ENCODE measurements at regions not wholly inside any gene's neighbourhood (a gene's known extent, or its start where the extent isn't known, plus 50 kb on each side); places are given as distances from the start of the nearest gene placed in this dataset.

DNA sequence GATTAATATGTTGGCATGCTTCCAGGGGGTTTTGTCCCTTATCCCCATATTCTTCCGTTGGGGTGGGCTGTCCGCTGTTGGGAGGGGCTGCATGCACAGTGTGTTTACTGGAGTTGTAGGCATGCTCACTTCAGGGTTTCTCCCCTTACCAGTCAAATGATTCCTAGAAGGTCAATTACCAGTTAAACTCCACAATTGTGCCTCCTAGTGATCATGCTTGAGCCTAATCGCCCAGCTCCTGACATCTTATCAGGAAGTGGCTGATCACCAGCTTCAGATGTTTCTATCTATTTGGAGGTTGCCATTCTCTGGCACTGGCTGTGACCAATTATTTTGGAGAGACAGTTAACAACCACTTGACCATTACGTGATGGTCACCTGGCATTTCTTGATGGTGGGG lies 1090.0 kb downstream of the SLITRK5 start:
- H3K27me3 ChIP-seq (ENCODE audit: insufficient read depth, low read length): no peaks in the 10 kb centered on the region
- intact Hi-C loops (cut with micrococcal nuclease): no loop called here
- no peak overlapping the region for H3K4me3 ChIP-seq (replicated peaks in 1 of 2; ENCODE audit: low read depth in 1 of 2, low read length in 2 of 2)
- no peaks in the 10 kb centered on the region for H3K9me2 ChIP-seq (ENCODE audit: insufficient read depth)
- ChIA-PET CTCF (no interaction called here), POLR2A (no interaction called here), RAD21 (ENCODE audit: low non-redundant PET in 1 of 2, low total read pairs in 2 of 2, uncharacterized antibody in 2 of 2, unreplicated experiment in 2 of 2) (no interaction called here)
- H3K36me3 ChIP-seq (ENCODE audit: control insufficient read depth in 1 of 2, insufficient read depth in 2 of 2, low read length in 2 of 2): no peaks in the 10 kb centered on the region
- H2AFZ ChIP-seq (ENCODE audit: low read depth, low read length, poor library complexity, severe bottlenecking): no peak overlapping the region
- no TSS peak for BruUV-seq (replicated peaks)
- ATAC-seq (no peak), DNase-seq (ENCODE audit: low read depth, low spot score) (no peak)
- H3K79me2 ChIP-seq (ENCODE audit: insufficient read depth, low read length): no peaks in the 10 kb centered on the region
- no peaks in the 10 kb centered on the region for H4K20me1 ChIP-seq (ENCODE audit: insufficient read depth)
- no peaks in the 10 kb centered on the region for H3K4me1 ChIP-seq (ENCODE audit: control insufficient read depth in 1 of 2, insufficient read depth in 2 of 2, low read length in 2 of 2)
- H3K4me2 ChIP-seq (ENCODE audit: low read length): no peak overlapping the region
- 0 out of 4 replicates have a peak, but pooled peaks cover 0 to 5% of the 10 kb centered on the region in 2 experiments for H3K9me3 ChIP-seq (ENCODE audit: control insufficient read depth in 1 of 2, insufficient read depth in 1 of 2, low read depth in 1 of 2, low read length in 2 of 2)
- TF ChIP-seq, protein P1, sequence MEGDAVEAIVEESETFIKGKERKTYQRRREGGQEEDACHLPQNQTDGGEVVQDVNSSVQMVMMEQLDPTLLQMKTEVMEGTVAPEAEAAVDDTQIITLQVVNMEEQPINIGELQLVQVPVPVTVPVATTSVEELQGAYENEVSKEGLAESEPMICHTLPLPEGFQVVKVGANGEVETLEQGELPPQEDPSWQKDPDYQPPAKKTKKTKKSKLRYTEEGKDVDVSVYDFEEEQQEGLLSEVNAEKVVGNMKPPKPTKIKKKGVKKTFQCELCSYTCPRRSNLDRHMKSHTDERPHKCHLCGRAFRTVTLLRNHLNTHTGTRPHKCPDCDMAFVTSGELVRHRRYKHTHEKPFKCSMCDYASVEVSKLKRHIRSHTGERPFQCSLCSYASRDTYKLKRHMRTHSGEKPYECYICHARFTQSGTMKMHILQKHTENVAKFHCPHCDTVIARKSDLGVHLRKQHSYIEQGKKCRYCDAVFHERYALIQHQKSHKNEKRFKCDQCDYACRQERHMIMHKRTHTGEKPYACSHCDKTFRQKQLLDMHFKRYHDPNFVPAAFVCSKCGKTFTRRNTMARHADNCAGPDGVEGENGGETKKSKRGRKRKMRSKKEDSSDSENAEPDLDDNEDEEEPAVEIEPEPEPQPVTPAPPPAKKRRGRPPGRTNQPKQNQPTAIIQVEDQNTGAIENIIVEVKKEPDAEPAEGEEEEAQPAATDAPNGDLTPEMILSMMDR (IDR thresholded peaks at IDR 0.05 in 2 of 3, conservative IDR thresholded peaks at IDR 0.05 in 1 of 3; ENCODE audit: borderline replicate concordance in 1 of 3, insufficient read depth in 1 of 3, low read depth in 2 of 3, low read length in 2 of 3): no peak
- TF ChIP-seq SIN3A (IDR thresholded peaks at IDR 0.05; ENCODE audit: low read depth): no peak
- no peak overlapping the region for H3K27ac ChIP-seq (ENCODE audit: low read depth, low read length)
- H3K9ac ChIP-seq (ENCODE audit: low read length): no peak overlapping the region

DNA sequence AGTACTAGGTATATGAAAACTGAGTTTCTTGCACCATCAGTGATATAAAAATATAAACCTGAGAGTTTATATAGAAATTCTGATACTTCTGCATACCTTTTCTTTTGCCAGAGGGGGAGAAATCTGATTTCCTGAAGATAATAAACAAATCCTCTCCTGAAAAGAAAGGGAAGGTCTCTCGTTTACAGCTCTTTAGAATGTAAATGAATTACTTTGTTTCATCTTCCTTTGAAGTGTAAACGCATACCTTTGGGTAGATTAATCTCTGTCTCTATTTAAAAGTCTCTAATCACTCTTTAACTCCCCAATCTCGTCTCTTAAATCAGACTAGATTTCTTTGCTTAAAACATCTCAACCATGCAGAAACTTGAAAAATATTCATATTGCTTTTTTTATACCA lies 1092.9 kb downstream of the SLITRK5 start:
- Histone ChIP-seq H3K36me3 (ENCODE audit: control insufficient read depth in 1 of 2, insufficient read depth in 2 of 2, low read length in 2 of 2) (no peaks in the 10 kb centered on the region), H3K9me3 (ENCODE audit: control insufficient read depth in 1 of 2, insufficient read depth in 1 of 2, low read depth in 1 of 2, low read length in 2 of 2) (0 out of 4 replicates have a peak, but pooled peaks cover 0 to 5% of the 10 kb centered on the region in 2 experiments), H3K79me2 (ENCODE audit: insufficient read depth, low read length) (no peaks in the 10 kb centered on the region), H3K4me2 (ENCODE audit: low read length) (no peak overlapping the region), H4K20me1 (ENCODE audit: insufficient read depth) (no peaks in the 10 kb centered on the region), H2AFZ (ENCODE audit: low read depth, low read length, poor library complexity, severe bottlenecking) (no peak overlapping the region), H3K27me3 (ENCODE audit: insufficient read depth, low read length) (no peaks in the 10 kb centered on the region), H3K4me3 (replicated peaks in 1 of 2; ENCODE audit: low read depth in 1 of 2, low read length in 2 of 2) (no peak overlapping the region), H3K27ac (ENCODE audit: low read depth, low read length) (no peak overlapping the region), H3K9ac (ENCODE audit: low read length) (no peak overlapping the region), H3K4me1 (ENCODE audit: control insufficient read depth in 1 of 2, insufficient read depth in 2 of 2, low read length in 2 of 2) (no peaks in the 10 kb centered on the region), H3K9me2 (ENCODE audit: insufficient read depth) (no peaks in the 10 kb centered on the region)
- RAD21 ChIA-PET (ENCODE audit: low non-redundant PET in 1 of 2, low total read pairs in 2 of 2, uncharacterized antibody in 2 of 2, unreplicated experiment in 2 of 2): no interaction called here
- intact Hi-C loops (cut with micrococcal nuclease): no loop called here
- no TSS peak for BruUV-seq (replicated peaks)
- CTCF ChIA-PET: no interaction called here
- ATAC-seq (no peak), DNase-seq (ENCODE audit: low read depth, low spot score) (no peak)
- POLR2A ChIA-PET: no interaction called here
- TF ChIP-seq, protein P1 (IDR thresholded peaks at IDR 0.05 in 2 of 3, conservative IDR thresholded peaks at IDR 0.05 in 1 of 3; ENCODE audit: borderline replicate concordance in 1 of 3, insufficient read depth in 1 of 3, low read depth in 2 of 3, low read length in 2 of 3): no peak
- TF ChIP-seq EZH2phosphoT487 (IDR thresholded peaks at IDR 0.05; ENCODE audit: borderline replicate concordance) (no peak), CEBPB (IDR thresholded peaks at IDR 0.05; ENCODE audit: low read depth) (no peak), POLR2A (IDR thresholded peaks at IDR 0.05; ENCODE audit: borderline replicate concordance, extremely low read depth, insufficient read depth, insufficient read length) (no peak), ELF1 (IDR thresholded peaks at IDR 0.05; ENCODE audit: borderline replicate concordance, low read depth) (no peak), SRF (IDR thresholded peaks at IDR 0.05; ENCODE audit: low read depth) (no peak), EGR1 (IDR thresholded peaks at IDR 0.05; ENCODE audit: low read depth) (no peak), SP1 (IDR thresholded peaks at IDR 0.05; ENCODE audit: low read depth) (no peak), RAD21 (IDR thresholded peaks at IDR 0.05; ENCODE audit: low read depth) (no peak), POLR2AphosphoS5 (IDR thresholded peaks at IDR 0.05; ENCODE audit: low read depth, low read length) (no peak), ZNF274 (IDR thresholded peaks at IDR 0.05; ENCODE audit: low read depth, low read length) (no peak), JUND (IDR thresholded peaks at IDR 0.05) (no peak), SIN3A (IDR thresholded peaks at IDR 0.05; ENCODE audit: low read depth) (no peak)
- TF ChIP-seq, protein P2, sequence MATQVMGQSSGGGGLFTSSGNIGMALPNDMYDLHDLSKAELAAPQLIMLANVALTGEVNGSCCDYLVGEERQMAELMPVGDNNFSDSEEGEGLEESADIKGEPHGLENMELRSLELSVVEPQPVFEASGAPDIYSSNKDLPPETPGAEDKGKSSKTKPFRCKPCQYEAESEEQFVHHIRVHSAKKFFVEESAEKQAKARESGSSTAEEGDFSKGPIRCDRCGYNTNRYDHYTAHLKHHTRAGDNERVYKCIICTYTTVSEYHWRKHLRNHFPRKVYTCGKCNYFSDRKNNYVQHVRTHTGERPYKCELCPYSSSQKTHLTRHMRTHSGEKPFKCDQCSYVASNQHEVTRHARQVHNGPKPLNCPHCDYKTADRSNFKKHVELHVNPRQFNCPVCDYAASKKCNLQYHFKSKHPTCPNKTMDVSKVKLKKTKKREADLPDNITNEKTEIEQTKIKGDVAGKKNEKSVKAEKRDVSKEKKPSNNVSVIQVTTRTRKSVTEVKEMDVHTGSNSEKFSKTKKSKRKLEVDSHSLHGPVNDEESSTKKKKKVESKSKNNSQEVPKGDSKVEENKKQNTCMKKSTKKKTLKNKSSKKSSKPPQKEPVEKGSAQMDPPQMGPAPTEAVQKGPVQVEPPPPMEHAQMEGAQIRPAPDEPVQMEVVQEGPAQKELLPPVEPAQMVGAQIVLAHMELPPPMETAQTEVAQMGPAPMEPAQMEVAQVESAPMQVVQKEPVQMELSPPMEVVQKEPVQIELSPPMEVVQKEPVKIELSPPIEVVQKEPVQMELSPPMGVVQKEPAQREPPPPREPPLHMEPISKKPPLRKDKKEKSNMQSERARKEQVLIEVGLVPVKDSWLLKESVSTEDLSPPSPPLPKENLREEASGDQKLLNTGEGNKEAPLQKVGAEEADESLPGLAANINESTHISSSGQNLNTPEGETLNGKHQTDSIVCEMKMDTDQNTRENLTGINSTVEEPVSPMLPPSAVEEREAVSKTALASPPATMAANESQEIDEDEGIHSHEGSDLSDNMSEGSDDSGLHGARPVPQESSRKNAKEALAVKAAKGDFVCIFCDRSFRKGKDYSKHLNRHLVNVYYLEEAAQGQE (IDR thresholded peaks at IDR 0.05; ENCODE audit: low read depth): no peak

All from HCT116 (cell line).